ENCODE measurements at regions not wholly inside any gene's neighbourhood (a gene's known extent, or its start where the extent isn't known, plus 50 kb on each side); places are given as distances from the start of the nearest gene placed in this dataset.
"Not testable (repeated sequence)": the region's sequence is repeated elsewhere in the genome, so short reads cannot be mapped to it uniquely, and the experiment has no call there.

DNA sequence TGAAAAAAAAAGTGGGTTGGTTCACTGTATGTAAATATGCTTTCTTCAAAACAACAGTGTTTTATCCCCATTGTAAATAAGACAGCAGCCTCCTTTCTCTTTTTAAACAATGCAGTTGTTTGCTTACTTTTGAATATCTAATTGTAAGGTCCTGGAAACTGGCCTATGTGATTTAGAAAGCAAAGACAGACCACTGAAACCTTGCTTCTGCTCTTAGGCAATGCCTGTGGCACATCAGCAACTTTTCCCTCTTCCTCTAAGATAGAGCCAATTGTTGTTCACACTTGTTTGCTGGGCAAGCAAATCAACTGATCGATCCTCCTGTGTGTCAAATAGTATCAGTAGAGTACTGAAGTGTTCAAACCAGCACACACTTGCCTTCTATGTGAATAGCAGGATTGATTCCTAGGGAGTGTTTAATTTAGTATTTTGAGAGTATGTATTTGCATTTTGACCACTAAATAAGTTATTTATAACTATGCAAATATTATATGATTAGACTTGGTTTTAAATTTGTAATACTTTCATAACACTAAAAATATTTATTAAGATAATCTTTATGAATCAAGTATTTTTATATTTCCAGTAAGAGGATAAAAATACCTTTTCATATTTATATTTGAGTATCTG is 55.4 kb upstream of the GRPR start:
- DNase-seq, result no peak

DNA sequence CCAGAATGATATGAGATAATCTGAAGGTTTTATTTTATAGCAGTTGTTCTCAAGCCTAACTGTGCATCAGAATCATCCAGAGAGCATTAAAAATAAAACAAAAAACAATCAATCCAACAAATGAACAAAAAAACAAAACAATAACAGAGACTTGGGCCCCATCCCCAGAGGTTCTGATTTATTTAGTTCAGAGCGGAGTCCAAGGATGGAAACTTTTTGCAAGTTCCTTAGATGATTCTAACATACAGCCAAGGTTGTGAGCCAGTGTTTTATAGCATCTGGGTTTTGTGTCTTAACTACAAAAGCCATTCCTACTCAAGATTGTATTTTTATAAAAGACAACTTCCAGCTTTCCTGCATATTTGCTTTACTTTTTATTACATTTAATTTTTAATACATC is 59.4 kb upstream of the GRPR start:
- DNase-seq, result no peak

DNA sequence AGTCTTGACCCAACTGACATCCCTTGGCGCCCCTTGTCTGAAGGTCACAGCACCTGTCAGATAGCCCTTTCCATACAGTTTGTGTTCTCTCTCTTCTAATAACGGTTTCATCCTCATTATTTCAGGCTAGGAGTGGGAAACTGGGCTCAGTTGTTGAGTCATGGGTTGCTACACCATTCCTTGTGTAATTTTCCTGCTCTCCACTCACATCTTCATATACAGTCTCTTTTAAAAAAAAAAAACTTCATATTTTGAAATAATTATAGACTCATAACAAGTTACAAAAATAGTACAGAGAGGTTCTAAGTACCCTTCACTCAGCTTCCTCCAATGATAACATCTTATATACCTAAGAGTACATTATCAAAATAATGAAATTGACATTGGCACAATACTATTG is 60.2 kb upstream of the GRPR start:
- no peak for DNase-seq

DNA sequence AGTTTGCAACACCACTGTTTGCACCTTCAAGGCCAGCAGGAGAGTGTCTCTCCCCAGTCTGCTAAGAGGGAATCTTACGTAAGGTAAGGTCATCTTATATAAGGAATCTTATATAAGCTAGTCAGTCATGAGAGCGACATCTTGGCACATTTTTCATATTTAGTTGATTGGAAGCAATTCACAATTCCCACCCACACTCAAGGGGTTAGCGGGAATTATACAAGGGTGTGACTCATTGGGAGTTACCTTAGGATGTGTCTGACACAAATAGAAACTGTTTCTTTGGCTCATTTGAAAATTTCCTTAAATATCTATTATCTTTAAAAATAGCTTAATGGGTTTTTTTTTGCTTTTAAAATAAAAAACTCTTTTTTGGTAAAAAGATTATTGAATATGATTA is 62.1 kb upstream of the GRPR start:
- DNase-seq, result no peak

DNA sequence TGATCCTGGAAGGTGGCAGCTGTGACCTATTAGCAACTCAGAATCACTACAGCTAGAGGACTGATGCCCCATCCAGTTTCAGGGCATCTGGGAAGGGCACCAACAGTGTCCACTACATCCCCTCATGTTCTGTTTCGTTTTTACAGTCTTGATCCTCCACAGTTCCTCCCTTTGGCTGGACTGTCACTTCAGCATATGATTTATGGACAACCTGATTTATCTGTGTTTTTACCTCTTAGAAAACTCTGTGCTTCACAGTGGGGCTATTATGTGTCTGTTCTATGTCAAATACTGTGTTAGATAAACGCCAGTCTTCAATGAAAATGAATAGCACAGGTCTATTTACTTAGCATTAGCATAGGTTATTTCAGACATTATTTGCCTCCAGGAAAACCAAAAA is 63.1 kb upstream of the GRPR start:
- no peak for DNase-seq

DNA sequence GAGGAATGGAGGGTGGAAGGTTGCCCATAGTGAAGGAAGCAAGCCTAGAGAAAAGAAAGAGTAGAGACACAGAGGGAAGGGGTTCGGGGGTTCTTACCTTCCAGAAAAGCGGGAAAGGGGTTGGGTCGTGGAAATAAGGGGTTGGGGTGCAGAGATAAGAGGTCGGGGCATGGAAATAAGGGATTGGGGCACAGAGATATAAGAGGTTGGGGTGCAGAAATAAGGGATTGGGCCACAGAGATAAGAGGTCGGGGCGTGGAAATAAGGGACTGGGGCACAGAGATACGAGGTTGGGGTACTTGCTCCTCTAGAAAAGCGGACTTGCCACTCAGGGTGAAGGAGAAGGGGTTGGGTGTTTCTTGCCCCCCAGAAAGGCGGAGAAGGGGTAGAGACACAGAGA is 74.2 kb upstream of the GRPR start:
- not testable (repeated sequence) for DNase-seq

DNA sequence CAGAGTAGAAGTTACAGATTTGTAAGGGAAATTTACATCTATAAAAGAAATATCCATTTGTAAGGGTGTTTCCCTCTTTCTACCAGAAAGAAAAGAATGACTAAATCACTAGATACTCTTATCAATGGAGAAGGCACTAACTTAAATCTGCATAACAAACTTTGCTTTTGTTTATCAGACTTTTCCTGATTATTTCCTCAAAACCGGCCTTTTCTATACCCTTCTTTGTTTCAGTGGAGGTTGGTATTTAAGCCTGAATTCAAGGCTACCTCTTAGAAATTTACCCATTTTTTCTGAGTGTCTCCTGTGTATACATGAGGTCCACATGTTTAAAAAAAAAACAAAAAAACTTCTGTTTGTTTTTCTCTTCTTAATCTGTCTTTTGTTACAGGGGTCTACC is 80.4 kb upstream of the GRPR start:
- DNase-seq, result no peak

DNA sequence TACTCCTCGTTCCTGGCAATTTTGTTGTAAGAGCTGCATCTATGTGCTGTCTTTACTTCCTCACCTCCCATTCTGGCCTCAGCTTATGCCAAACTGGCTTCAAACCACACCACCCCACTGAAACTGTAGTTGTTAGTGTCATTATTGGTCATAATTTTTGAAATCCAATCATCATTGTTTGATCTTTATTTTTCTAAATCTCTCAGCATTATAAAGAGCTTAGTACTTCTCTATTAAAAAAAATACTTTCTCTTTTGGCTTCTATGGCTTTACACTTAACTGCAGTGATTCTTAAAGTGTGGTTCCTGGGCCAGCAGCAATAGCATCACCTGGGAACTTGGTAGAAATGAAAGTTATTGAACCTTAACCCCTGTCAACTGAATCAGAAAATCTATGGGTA is 83.5 kb upstream of the GRPR start:
- no peak for DNase-seq

DNA sequence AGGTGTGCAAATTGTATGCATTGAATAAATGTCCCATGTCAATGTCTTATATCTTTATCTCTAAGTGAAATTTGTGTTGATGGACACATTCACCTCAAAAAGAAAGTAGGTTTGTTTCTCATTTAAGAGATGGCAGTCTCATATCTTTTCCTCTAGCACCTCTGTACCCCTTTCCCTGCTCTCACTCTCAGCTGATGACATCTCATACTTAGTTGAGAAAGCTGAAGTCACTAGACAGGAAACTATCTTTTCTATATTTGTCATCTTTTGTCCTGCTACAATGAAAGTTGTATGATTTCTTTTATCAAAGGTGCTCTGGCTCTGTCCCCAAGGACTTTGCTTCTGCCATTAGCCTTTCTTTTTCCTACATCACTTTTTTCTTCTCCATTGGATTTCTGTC is 84.0 kb upstream of the GRPR start:
- DNase-seq, result no peak

DNA sequence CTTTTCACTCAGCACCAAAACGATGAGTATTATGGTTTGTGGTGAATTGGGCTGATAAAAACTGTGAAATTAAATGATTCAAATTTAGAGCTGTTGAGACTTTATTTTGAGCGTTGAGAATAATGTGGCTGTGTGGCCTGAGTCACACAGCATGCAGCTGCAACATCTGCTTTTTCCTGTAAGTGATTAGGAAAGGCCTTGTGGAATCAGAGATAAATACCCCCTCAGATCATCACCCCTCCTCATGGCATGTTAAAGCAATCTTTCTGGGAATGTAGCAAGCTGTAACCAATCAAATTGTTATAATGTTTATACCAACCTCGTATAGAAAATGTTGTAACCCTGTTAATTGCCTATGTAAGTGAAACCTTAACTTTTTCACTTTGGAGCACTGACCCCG is 90.0 kb upstream of the GRPR start:
- no peak for DNase-seq

DNA sequence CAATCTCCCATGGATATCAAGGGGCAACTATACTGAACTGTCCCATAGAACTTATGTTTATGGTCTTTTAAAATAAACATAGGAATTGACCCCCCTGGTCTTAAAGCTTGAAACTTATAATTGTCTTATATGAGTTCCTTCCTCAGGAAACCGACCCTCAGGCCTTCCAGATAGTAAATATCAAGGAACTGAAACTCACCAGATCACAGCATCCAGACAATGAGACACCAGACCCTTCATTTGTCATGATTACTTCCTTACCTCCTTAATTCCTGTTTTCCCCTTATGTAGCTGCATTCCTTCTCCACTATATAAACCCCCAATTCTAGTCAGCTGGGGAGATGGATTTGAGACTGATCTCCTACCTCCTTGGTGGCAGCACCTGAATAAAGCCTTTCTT is 94.8 kb upstream of the GRPR start:
- no peak for DNase-seq

DNA sequence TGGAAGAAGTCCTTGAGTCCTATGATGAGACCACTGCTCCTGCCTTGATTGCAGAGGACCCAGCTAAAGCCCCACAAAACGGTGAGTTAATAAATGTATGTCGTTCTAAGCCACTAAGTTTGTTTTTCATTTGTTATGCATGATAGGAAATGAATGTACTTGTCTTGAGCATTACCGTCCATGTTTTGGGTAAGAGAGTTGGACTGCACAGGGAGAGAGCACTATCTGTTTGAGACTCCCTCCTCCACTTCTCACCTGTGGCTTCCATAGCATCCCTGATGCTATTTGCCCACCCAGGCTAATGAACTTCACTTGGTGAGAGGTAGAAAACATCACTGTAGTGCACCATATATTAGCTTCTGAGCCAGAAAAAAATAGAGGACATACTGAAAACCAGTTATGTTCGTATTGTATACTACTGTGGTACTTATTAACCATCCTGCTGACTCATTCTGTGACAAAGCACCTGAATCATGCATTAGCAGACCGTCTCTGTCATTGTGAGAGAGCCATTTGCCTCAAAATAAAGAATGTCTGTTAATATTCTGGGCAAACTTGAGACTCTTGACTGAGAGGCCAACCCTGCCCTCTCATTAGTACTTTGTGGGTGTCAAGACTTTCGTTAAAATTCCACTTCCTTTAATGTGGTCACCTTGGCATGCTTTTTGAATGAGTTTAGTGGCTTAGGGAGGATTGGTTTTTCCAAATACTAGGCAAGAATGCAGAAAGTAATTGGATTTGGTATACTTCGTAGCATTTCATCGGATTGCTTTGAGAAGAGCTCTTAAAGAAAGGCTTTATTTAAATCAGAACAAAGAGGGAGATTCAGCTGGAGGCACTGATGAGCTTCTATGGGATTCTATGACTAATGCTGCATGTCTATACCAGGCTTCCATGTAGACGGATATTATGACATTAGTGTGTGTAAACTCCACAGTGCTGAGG is 99.3 kb upstream of the GRPR start:
- DNase-seq, result no peak

DNA sequence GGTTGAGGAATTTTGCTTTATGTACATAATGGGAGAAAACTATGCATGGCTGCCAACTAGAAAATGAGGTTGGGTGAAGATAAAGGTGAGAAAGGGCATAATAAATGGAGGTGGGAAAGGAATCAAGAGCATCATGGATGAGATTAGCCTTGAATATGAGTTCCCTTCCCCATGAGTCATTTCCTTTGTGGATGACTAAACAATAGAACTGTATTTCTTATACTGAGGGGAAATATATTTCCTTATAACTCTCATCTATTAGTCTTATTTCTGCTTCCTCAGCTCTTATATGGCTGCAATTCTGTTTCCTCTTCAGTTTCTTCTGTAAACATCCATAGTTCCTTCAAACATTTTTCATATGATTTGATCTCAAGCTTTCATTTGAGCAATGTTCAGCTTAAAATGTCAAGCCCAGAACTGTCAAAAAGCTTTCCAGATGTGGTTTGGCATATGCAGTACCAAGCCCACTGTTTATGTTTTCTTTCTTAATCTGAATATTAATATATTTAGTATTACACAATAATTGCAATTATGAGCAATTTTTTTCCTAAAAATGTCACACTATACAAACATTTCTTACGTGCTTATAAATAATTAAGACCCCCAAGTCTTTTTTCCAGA is 100.7 kb upstream of the GRPR start:
- no peak for DNase-seq

DNA sequence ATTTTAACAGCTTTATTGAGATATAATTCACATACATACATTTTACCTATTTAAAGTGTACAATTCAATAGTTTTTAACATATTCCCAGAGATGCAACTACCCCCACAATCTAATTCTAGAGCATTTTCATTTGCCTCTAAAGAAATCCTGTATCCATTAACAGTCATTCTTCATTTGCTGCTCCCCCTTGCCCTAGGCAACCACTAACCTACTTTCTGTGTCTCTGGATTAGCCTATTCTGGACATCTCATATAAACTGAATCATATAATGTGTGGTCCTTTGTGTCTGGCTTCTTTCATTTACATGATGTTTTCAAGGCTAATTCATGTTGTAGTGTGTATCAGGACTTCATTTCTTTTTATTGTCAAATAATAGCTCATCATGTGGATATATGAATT is 105.1 kb upstream of the GRPR start:
- DNase-seq, result no peak

DNA sequence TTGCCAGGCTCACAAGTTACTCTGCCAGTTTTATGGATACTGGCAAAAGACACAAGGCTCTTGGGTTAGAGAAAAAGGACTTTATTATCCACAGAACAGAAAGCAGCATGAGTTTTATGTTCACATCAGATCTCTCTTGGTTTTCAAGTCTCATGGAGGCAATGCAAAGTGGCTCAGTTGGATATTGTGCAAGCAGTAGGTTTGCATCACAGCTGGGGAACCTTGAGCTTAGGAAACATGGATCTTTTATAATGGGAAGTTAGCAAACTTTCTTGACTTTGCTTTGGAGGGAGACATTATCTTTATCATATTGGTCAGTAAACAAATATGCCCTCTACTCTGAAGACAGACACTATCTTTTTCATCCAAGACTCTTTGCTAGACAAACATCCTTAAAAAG is 109.2 kb upstream of the GRPR start:
- DNase-seq, result no peak

DNA sequence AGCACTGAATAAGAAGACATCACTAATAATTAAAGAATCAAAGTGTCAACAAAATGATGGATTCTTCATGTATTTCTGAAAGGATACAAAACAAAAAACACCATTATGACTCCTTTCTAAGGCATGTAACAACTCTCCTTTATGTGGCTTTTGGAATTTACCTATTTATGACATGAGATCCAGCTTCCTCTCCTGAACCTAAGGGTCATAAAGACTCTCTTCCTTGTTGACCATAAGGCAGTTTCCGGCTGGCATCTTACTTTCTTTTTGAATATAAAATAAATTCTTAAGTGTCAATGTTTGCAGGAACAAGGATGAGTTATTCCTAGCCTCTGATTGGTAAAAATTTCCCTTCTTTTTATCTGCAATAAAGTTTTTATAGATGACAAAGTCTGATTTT is 111.1 kb upstream of the GRPR start:
- no peak for DNase-seq

DNA sequence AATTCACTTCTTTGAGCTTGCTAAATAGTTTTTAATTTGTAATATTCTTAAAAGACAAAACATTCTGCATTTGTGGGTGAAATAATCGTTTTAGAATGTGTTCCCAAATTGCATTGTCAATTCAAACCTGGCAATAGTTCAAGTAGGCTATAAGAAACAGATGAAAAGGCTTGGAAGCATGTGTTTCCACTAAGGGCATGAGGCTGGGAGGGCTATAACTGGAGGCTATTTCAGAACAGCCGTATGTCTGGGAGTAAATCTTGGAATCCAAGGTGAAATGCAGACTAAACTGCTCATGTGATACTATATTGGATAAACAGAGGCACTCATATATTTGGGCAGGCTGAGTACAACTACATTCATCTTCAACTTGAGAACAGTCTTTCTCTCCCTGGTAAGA is 117.4 kb upstream of the GRPR start:
- no peak for DNase-seq

DNA sequence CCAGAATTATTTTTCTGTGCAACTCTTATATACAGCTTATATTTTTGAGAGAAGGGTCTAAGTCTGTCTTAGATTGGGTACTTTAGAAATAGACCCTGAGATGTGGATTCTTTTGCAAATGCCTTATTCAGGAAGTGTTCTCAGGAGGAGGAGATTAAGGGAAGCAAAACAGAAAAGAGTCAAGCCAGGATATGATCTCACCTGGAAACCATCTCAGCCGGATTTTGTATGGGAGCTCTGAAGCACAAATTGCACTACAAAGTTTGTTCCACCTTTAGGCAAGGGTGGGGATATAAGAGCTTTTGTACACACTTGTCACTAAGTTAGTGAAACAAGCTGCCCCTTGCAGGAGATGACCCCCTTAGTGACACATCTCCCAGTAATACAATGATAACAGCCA is 121.2 kb upstream of the GRPR start:
- DNase-seq, result no peak

DNA sequence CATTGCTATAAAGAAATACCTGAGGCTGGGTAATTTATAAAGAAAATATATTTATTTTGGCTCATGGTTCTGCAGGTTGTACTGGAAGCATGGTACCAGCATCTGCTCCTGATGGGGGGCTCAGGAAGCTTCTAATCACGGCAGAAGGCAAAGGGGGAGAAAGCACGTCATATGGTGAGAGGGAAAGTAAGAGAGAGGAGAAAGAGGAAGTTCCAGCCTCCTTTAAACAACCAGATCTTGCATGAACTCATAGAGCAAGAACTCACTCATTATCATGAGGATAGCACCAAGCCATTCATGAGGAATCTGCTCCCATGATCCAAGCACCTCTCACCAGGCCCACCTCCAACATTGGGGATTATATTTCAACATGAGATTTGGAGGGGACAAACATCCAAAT is 125.0 kb upstream of the GRPR start:
- DNase-seq, result no peak

DNA sequence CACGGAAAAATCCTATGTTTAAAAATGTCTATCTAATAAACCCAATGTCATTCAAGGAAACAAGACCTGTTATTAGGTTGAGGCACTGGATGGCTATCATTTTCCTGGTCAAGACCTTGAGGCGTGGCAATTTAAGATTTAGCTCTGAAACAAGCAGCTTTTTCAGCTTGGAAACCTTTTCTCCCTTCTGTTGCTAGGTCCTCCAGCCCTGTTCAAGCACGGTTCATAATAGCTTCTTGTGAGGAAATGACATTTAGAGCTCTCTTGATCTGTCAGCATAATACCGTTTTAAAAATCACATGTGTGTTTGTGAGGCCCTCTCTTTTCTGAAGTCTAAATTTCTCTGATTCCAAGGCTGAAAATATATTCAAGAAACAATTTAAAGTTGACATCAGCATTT is 133.6 kb upstream of the GRPR start:
- DNase-seq, result no peak

DNA sequence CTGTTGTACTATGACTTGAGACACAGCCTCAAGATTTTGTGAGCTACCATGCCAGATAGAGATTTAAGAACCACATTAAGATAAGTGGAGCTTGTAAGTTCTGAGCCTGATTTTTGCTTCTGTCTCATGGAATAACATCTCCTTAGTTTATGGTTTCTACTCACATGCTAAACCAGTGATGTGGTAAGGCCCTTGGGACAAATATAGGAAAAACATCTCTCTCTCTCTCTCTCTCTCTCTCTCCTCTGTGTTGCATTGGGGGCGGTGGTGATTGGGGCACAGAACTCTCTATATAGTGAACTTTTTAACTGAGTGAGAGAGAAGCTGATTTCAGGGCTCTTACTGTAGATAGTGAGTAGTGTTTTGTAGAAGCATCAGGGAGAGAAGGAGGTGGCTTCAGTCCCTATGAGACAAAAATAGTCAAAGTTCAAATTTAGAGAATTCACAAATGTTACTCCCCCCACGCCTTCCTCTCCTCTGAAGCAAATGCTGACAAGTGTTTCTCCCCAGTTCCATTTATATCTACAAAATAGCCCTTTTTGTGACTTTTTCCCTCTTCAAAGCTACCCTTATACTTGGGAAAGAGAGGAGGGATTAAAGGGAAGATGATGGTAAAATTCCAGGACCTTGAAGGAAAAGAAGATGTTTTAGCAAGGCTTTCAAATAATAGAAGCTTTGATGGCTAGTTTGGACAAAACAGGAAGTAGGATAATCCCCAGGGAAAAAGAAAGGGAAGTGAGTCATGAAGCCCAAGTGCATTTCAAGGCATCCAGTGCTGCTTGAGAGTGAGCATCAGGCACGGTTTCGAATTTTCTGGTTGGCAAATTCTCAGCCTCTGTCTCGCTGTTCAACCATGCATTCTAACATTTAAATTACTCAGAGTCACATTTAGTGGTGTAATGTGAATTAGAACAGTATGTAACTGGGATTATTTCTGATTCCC is 134.3 kb upstream of the AP1S2 start:
- DNase-seq, result no peak

DNA sequence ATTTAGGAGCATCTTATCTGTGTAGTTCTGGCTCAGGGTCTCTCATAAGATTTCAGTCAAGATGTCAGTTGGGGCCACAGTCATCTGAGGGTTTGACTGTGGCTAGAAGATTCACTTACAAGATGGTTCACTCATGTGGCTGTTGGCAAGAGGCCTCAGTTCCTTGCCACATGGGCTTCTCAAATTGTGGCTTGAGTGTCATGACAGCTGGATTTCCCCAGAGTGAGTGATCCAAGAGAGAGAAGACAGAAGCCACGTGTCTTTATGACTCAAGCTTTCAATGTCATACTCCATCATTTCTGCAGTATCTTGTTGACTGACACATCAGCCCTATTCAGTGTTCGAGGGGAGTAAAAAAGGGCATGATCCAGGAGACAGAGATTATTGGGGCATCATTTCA is 131.3 kb upstream of the AP1S2 start:
- no peak for DNase-seq

DNA sequence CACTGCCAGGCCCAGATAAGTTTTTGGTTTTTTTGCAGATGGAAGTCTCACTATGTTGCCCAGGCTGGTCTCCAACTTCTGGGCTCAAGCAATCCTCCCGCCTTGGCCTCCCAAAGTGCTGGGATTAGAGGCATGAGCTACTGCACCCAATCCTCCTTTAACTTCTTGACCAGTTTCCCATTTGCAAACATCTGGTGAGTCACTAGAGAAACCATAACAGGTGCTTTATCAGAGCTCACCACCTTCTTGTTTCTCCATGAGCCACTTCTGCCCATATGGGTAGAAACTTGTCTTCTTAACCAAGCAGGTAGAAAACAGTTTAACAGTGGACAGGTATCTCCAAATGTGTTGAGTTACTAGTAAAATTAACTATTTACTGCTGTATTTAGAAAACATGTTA is 128.4 kb upstream of the AP1S2 start:
- no peak for DNase-seq

All from CD4-positive, alpha-beta T cell treated with Interleukin-21 for 1 hour (primary cell).